Esophagus muscularis mucosa (tissue), 4 donors: ENCODE measurements at regions not wholly inside any gene's neighbourhood (a gene's known extent, or its start where the extent isn't known, plus 50 kb on each side); places are given as distances from the start of the nearest gene placed in this dataset.
A peak's percentile ranks its signal among the peaks of the same experiment; 100 is the strongest.

Source experiments
- DNase-seq: peaks from one replicate; pipeline ENCODE4 v3.0.0-alpha.2; 2017; ENCODE audit errors: extremely low spot score
- H3K27ac ChIP-seq, 4 donors: fragments of 200-600 bp; sonication (generic); replicated peaks in 1 of 4; 1 replicate in 3 of 4; 2 replicates in 1 of 4; pipeline ENCODE4 v1.5.1; 2016 to 2019; ENCODE audit warnings: mild to moderate bottlenecking in 1 of 4
- H3K27me3 ChIP-seq, 4 donors: fragments of 200-600 bp; sonication (generic); one replicate each; pipeline versions ENCODE4 v1.5.1 to v1.6.0; 2016 to 2019
- H3K36me3 ChIP-seq, 4 donors: fragments of 200-600 bp; sonication (generic); one replicate each; pipeline ENCODE4 v1.5.1; 2016 to 2019
- H3K4me1 ChIP-seq, 4 donors: fragments of 200-600 bp; sonication (generic); one replicate each; pipeline ENCODE4 v1.5.1; 2016 to 2019
- H3K4me3 ChIP-seq, 4 donors: fragments of 200-600 bp; sonication (generic); 1 replicate in 2 of 4; 2 replicates in 2 of 4; pipeline ENCODE4 v1.5.1; 2016 to 2019; ENCODE audit warnings: mild to moderate bottlenecking in 4 of 4, moderate library complexity in 1 of 4
- H3K9me3 ChIP-seq, 4 donors: fragments of 200-600 bp; sonication (generic); 1 replicate in 3 of 4; 2 replicates in 1 of 4; pipeline ENCODE4 v1.5.1; 2016 to 2019
- EP300 ChIP-seq: sonication (generic); formaldehyde crosslinking; IDR thresholded peaks from one replicate; pipeline ENCODE4 v1.6.1; 2017; ENCODE audit warnings: antibody characterized with exemption
- POLR2A ChIP-seq: fragments of 450-650 bp; IDR thresholded peaks from one replicate; pipeline ENCODE4 v1.6.1; 2017; ENCODE audit warnings: antibody characterized with exemption, moderate library complexity, mild to moderate bottlenecking, low read depth
- POLR2AphosphoS5 ChIP-seq, 2 donors: sonication (generic); formaldehyde crosslinking; IDR thresholded peaks; one replicate each; pipeline ENCODE4 v1.6.1; 2017; ENCODE audit warnings: antibody characterized with exemption in 2 of 2
- WGBS: methylation state at CpG from one replicate; pipeline ENCODE4 v1.1.5; 2018; 5-methylcytosine and 5-hydroxymethylcytosine counted together
- intact Hi-C: fragments of 100-400 bp; cut with DNase I; formaldehyde crosslinking; loops from one replicate; pipeline ENCODE4 v1.15.1; 2023
- TF ChIP-seq, protein P1 (sequence below), 3 experiments: fragments of 200-600 bp in 2 of 3; fragments of 450-650 bp in 1 of 3; sonication (generic) in 2 of 3; IDR thresholded peaks; one replicate each; pipeline ENCODE4 v1.5.1; 2017 to 2019; ENCODE audit warnings: antibody characterized with exemption in 3 of 3, mild to moderate bottlenecking in 2 of 3, moderate library complexity in 1 of 3

DNA sequence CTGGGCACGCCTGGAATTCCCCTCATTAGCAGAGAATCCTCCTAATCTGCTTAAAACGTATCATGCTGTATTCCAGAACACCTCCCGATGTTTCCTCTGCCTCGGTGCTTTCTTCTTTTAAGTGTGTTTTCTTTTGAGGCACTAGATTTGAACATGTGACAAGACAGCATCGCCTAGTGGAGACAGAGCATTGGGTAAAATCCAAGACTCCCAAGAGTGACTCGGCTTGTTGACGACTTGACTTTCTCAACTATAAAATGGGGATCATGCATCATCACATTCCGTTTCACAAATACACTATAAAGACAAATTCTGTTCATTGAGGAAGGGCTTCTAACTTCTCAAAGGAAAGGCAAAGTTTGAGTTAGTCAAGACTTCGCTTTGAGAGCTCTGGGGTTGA lies 105.6 kb upstream of the RNF32 start:
- Histone ChIP-seq H3K27ac (no peak overlapping the region), H3K36me3 (no peaks in the 10 kb centered on the region), H3K4me1 (no peaks in the 10 kb centered on the region), H3K27me3 (peaks cover 0 to 3% (median 0%) of the 10 kb centered on the region in 4 donors), H3K9me3 (no peaks in the 10 kb centered on the region), H3K4me3 (no peak overlapping the region)
- intact Hi-C loops, result no loop called here
- 83% methylated on average over 9 of the region's 9 CpGs for WGBS
- DNase-seq, result peak; percentile 53
- TF ChIP-seq, protein P1, sequence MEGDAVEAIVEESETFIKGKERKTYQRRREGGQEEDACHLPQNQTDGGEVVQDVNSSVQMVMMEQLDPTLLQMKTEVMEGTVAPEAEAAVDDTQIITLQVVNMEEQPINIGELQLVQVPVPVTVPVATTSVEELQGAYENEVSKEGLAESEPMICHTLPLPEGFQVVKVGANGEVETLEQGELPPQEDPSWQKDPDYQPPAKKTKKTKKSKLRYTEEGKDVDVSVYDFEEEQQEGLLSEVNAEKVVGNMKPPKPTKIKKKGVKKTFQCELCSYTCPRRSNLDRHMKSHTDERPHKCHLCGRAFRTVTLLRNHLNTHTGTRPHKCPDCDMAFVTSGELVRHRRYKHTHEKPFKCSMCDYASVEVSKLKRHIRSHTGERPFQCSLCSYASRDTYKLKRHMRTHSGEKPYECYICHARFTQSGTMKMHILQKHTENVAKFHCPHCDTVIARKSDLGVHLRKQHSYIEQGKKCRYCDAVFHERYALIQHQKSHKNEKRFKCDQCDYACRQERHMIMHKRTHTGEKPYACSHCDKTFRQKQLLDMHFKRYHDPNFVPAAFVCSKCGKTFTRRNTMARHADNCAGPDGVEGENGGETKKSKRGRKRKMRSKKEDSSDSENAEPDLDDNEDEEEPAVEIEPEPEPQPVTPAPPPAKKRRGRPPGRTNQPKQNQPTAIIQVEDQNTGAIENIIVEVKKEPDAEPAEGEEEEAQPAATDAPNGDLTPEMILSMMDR (IDR thresholded peaks at IDR 0.05), result no peak
- TF ChIP-seq EP300 (no peak), POLR2AphosphoS5 (IDR thresholded peaks at IDR 0.05) (no peak), POLR2A (no peak)

DNA sequence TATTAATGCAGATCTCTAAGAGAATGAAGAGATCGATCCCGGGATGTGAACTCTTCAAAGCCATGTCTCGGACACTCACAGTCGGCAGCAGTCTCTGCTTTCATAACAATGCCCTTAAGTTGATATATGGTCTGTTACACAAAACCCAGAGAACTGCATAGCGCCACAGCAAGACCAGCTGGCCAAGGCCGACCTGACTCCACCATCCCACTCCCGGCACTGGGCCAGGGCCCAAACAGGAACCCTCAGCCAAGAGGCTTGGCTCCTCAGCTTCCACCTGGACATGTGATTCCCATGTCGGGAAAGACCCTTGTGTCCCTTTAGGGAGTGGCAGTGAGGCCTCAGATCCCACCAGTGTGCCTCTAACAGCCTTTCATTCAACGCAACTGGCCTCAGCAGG lies 106.6 kb upstream of the RNF32 start:
- Histone ChIP-seq H3K27ac (no peak overlapping the region), H3K4me3 (no peak overlapping the region), H3K4me1 (no peaks in the 10 kb centered on the region), H3K36me3 (no peaks in the 10 kb centered on the region), H3K27me3 (peaks cover 0 to 3% (median 0%) of the 10 kb centered on the region in 4 donors), H3K9me3 (no peaks in the 10 kb centered on the region)
- DNase-seq, result peak; percentile 64
- intact Hi-C loops, result no loop called here
- TF ChIP-seq EP300 (no peak), POLR2AphosphoS5 (IDR thresholded peaks at IDR 0.05) (no peak), POLR2A (no peak)
- TF ChIP-seq, protein P1 (IDR thresholded peaks at IDR 0.05), result no peak
- WGBS, result 84% methylated on average over 6 of the region's 9 CpGs

DNA sequence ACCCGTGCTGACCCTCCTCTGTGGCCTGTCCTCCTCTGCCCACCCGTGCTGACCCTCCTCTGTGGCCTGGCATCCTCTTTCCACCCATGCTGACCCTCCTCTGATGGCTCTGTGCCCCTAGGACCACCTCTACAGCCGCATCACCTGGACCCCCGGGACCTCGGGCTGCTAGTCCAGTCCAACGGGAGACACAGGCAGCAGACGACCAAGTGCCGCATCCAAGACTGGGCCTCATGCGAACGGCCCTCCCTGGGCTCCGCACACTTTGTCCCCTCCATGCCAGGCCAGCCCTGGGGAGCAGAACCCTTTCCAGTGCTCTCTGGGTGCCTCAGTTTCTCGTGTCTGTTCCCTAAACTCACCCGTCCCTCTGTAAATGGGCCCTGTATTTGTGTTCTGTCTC lies 107.2 kb upstream of the RNF32 start:
- intact Hi-C loops, result no loop called here
- H3K27me3 ChIP-seq, result peaks cover 0 to 3% (median 0%) of the 10 kb centered on the region in 4 donors
- H3K9me3 ChIP-seq, result no peaks in the 10 kb centered on the region
- WGBS, result 88% methylated on average over 13 of the region's 13 CpGs
- no peaks in the 10 kb centered on the region for H3K36me3 ChIP-seq
- H3K4me3 ChIP-seq, result no peak overlapping the region
- no peaks in the 10 kb centered on the region for H3K4me1 ChIP-seq
- peak; percentile 81 for DNase-seq
- H3K27ac ChIP-seq, result no peak overlapping the region
- TF ChIP-seq POLR2A, result no peak
- TF ChIP-seq, protein P1 (IDR thresholded peaks at IDR 0.05), result no peak
- TF ChIP-seq POLR2AphosphoS5 (IDR thresholded peaks at IDR 0.05), result no peak

DNA sequence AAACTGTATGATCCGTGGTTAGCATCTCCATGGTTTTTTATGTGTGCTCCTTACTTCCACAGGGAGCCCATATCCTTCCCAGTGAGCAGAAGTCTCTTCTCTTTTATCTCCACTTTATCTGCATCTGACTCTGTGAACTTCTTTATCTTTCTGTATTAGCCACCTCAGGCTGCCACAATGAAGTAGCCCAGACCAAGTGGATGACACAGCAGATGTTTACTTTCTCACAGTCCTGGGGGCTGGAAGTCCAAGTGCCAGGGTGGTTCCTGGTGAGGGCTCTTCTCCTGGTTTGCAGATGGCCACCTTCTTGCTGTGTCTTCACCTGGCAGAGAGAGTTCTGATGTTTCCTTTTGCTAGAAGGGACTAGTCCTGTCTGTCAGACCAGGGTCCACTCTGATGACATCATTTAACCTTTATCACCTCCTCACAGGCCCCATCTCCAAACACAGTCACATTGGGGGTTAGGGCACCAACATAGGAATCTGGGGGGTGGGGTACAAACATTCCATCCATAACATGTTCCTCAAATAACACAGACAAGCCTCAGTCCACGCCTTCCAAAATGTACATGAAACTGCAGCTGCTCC lies 108.5 kb upstream of the RNF32 start:
- H3K4me1 ChIP-seq, result no peaks in the 10 kb centered on the region
- TF ChIP-seq, protein P1 (IDR thresholded peaks at IDR 0.05), result no peak
- TF ChIP-seq POLR2A, result no peak
- TF ChIP-seq EP300, result no peak
- no peak for TF ChIP-seq POLR2AphosphoS5 (IDR thresholded peaks at IDR 0.05)
- peak; percentile 66 for DNase-seq
- H3K4me3 ChIP-seq, result no peak overlapping the region
- no peaks in the 10 kb centered on the region for H3K9me3 ChIP-seq
- WGBS, result 60% methylated on average over 2 of the region's 2 CpGs
- H3K27me3 ChIP-seq, result peaks cover 0 to 3% (median 0%) of the 10 kb centered on the region in 4 donors
- intact Hi-C loops, result no loop called here
- no peaks in the 10 kb centered on the region for H3K36me3 ChIP-seq
- no peak overlapping the region for H3K27ac ChIP-seq

DNA sequence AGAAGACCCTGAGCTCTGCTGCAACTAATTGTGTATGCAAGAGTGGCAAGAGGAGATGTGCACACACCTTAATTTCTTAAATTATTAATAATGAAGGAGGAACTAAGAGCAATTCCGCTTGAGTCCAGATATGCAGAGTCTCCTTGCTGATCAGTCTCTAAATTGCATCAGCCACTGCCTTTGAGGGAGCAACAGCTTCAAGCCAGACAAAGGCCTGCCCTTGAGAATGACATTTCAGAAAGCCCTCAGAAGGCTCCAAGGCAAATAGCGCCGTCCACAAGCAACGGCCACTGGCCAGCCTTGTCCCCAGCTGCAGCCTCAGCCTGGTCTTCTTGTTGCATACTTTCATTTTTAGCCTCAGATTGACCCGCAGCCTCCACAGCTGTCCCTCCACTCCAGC lies 110.6 kb upstream of the RNF32 start:
- Histone ChIP-seq H3K9me3 (no peaks in the 10 kb centered on the region), H3K27me3 (peaks cover 0 to 3% (median 0%) of the 10 kb centered on the region in 4 donors), H3K4me1 (no peaks in the 10 kb centered on the region), H3K27ac (no peak overlapping the region), H3K4me3 (no peak overlapping the region), H3K36me3 (no peaks in the 10 kb centered on the region)
- DNase-seq, result no peak
- TF ChIP-seq POLR2A (no peak), POLR2AphosphoS5 (IDR thresholded peaks at IDR 0.05) (no peak), EP300 (no peak)
- TF ChIP-seq, protein P1 (IDR thresholded peaks at IDR 0.05), result no peak
- WGBS, result 67% methylated on average over 5 of the region's 5 CpGs
- intact Hi-C loops, result no loop called here
